AG09309 (cell line): ENCODE measurements at regions not wholly inside any gene's neighbourhood (a gene's known extent, or its start where the extent isn't known, plus 50 kb on each side); places are given as distances from the start of the nearest gene placed in this dataset.

Experiments
- DNase-seq: peaks from one replicate; pipeline ENCODE4 v3.0.0-alpha.2; 2010; ENCODE audit warnings: low read depth
- H3K4me3 ChIP-seq: 2 replicates; pipeline ENCODE4 v1.5.1; 2011; ENCODE audit warnings: mild to moderate bottlenecking, low read depth, low read length, moderate library complexity; ENCODE audit not compliant: control insufficient read depth
- TF ChIP-seq, protein P1 (sequence below): IDR thresholded peaks from 2 replicates; pipeline ENCODE4 v1.5.1; 2011; ENCODE audit warnings: mild to moderate bottlenecking, low read depth, low read length, inconsistent platforms; ENCODE audit not compliant: insufficient read depth, control insufficient read depth; ENCODE audit errors: missing control alignments

DNA sequence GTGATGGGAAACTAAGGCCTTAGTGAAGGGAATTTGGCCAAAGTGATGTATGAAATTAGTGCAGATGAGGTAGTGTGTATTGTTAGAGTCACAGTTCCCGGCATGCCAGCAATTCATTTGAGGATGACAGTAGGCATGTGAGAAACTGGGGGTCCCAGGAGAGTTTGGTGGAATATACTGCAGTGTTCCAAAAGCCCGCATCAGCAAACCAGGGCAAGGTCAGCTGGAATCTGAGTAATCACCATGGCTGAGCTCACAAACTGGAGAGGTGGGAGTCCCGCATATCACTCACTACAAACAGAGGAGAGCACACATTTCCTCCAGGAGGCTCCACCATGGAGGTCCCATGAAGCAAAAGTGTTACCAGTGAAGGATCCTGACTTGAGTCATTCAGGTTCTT is 740.7 kb downstream of the TNS3 start:
- H3K4me3 ChIP-seq = no peak overlapping the region
- DNase-seq = no peak
- TF ChIP-seq, protein P1, sequence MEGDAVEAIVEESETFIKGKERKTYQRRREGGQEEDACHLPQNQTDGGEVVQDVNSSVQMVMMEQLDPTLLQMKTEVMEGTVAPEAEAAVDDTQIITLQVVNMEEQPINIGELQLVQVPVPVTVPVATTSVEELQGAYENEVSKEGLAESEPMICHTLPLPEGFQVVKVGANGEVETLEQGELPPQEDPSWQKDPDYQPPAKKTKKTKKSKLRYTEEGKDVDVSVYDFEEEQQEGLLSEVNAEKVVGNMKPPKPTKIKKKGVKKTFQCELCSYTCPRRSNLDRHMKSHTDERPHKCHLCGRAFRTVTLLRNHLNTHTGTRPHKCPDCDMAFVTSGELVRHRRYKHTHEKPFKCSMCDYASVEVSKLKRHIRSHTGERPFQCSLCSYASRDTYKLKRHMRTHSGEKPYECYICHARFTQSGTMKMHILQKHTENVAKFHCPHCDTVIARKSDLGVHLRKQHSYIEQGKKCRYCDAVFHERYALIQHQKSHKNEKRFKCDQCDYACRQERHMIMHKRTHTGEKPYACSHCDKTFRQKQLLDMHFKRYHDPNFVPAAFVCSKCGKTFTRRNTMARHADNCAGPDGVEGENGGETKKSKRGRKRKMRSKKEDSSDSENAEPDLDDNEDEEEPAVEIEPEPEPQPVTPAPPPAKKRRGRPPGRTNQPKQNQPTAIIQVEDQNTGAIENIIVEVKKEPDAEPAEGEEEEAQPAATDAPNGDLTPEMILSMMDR = no peak

DNA sequence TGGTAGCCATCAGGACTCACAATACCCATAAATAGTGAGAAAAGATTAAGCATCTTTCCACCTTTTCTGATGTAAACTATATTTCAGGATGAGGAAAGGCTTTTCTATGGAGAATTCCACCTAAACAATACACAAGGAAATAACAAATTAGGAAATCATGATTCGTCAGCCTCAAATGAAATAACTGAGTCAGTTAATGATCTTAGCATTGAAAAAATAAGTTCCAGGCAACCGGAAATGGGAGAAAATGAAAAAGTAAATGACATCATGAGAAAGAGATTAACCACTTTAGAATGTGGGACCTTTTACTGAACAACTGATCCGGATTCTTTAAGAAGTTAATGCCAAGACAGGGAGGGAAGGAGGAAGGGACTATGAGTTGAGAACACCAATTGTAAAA is 742.3 kb downstream of the TNS3 start:
- DNase-seq = no peak
- TF ChIP-seq, protein P1 = no peak

DNA sequence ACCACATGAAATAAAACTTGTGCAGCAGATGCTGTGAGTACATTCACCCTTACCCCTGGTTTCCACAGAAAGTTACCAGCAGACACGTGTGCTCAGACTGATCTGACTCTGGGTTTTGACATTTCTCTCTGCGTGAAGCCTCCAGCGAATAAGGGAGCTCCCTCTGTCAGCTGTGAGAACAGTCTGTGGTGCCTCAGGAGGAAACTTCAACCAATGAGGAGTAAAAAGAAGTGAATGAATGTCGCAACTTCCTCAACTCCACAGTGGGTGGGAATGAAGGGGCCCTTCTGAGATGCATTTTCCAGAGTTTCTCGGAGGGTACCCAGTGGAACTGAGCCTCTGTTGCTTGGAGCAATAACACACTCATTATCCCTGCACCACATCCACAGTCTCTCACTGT is 743.4 kb downstream of the TNS3 start:
- no peak for DNase-seq
- TF ChIP-seq, protein P1 = no peak
- no peak overlapping the region for H3K4me3 ChIP-seq

More for the DNA sequence above, 742.3 kb downstream of the TNS3 start:
- H3K4me3 ChIP-seq = no peak overlapping the region

DNA sequence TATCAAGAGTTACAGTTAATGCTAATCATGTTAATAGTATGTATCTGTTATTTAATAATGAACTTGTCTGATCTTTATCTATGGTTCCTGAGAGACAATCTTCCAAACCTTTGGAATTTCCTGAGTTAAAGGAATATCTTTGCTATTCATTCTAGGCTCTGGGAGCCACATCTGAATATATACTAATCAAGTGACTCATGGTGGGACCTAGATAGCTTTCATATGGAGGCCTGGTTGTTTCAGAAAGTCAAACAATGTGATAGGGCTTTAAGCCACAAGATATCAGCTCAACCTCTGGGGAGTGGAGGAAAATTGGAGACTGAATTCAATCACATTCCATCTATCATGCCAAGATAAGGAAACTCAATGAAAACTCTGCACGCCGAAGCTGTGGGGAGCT is 746.4 kb downstream of the TNS3 start:
- DNase-seq = no peak
- TF ChIP-seq, protein P1 = no peak
- no peak overlapping the region for H3K4me3 ChIP-seq

DNA sequence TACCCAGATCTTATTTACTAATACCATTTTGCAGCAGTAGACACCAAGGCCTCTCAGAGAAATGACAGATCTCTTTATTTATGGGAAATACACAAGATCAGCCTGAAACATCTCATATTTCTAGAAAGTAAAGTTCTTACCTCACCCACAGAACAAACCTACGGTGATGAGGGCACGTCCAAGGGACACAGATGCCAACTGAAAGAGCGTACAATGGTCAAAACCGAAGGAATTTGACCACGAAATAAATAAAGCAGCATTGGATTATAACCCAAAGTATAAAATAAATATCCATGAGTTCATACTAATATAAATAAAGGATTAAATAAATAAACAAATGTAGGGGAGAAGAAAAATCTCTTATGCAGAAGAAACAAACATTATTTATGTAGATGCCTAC is 747.0 kb downstream of the TNS3 start:
- no peak overlapping the region for H3K4me3 ChIP-seq
- no peak for DNase-seq
- TF ChIP-seq, protein P1 = no peak

DNA sequence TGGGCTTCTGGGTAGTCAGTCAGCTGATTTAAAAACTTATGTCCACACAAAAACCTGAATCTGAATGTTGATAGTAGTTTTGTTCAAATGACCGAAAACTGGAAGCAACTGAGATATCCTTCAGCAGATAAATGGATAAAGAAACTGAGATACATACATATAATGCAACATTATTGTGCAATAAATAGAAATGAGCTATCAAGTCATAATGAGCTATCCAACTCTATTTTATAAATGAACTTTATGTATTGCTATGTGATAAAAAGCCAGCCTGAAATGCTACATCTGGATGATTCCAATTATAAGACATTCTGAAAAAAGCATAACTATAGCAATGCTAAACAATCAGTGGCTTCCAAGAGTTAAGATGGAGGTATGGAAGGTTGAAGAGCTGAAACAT is 748.7 kb downstream of the TNS3 start:
- TF ChIP-seq, protein P1 = no peak
- no peak overlapping the region for H3K4me3 ChIP-seq
- DNase-seq = no peak

DNA sequence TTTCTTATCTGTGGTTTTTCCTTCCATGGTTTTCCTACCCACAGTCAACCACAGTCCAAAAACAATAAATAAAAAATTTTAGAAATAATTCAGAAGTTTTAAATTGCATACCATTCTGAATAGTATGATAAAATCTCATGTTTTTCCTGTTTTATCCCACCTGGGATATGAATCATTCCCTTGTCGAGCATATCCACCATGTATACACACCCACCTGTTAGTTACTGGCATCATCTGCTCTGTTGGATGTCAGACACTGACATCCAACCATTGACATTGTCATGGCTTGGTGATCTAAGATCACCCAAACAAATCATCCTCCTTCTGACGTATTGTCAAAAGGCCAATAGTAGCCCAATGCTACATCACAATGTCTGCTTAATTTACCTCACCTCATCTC is 749.8 kb downstream of the TNS3 start:
- H3K4me3 ChIP-seq = no peak overlapping the region
- TF ChIP-seq, protein P1 = no peak
- no peak for DNase-seq
